Ishikawa (cell line): ENCODE measurements at regions not wholly inside any gene's neighbourhood (a gene's known extent, or its start where the extent isn't known, plus 50 kb on each side); places are given as distances from the start of the nearest gene placed in this dataset.

Experiments used
- CEBPB ChIP-seq: IDR thresholded peaks from 2 replicates; pipeline ENCODE4 v1.6.1; 2012
- CREB1 ChIP-seq: IDR thresholded peaks from 2 replicates; pipeline ENCODE4 v1.6.1; 2012; ENCODE audit warnings: low read depth
- EGR1 ChIP-seq: IDR thresholded peaks from 2 replicates; pipeline ENCODE4 v1.6.1; 2012
- EP300 ChIP-seq: IDR thresholded peaks from 2 replicates; pipeline ENCODE4 v1.6.1; 2012; ENCODE audit warnings: borderline replicate concordance
- FOXM1 ChIP-seq: IDR thresholded peaks from 2 replicates; pipeline ENCODE4 v1.6.1; 2012; ENCODE audit warnings: low read depth, borderline replicate concordance
- MAX ChIP-seq: IDR thresholded peaks from 2 replicates; pipeline ENCODE4 v1.6.1; 2012
- NFIC ChIP-seq: IDR thresholded peaks from 2 replicates; pipeline ENCODE4 v1.6.1; 2012
- RAD21 ChIP-seq: IDR thresholded peaks from 2 replicates; pipeline ENCODE4 v1.6.1; 2012; ENCODE audit warnings: low read depth
- TAF1 ChIP-seq: IDR thresholded peaks from 2 replicates; pipeline ENCODE4 v1.6.1; 2012; ENCODE audit warnings: low read depth, mild to moderate bottlenecking
- TCF12 ChIP-seq: IDR thresholded peaks from 2 replicates; pipeline ENCODE4 v1.6.1; 2012; ENCODE audit warnings: low read depth
- TEAD4 ChIP-seq: IDR thresholded peaks from 2 replicates; pipeline ENCODE4 v1.6.1; 2012
- YY1 ChIP-seq: IDR thresholded peaks from 2 replicates; pipeline ENCODE4 v1.6.1; 2012; ENCODE audit warnings: low read depth
- ZBTB7A ChIP-seq: IDR thresholded peaks from 2 replicates; pipeline ENCODE4 v1.6.1; 2012; ENCODE audit warnings: low read depth
- TF ChIP-seq, protein P1 (sequence below): IDR thresholded peaks from 2 replicates; pipeline ENCODE4 v1.6.1; 2012
- TF ChIP-seq, protein P2 (sequence below): IDR thresholded peaks from 2 replicates; pipeline ENCODE4 v1.6.1; 2012; ENCODE audit warnings: low read depth, mild to moderate bottlenecking

- no peak for TF ChIP-seq CEBPB
- no peak for TF ChIP-seq RAD21
- no peak for TF ChIP-seq MAX
- no peak for TF ChIP-seq FOXM1
Observed at GRCh38 chr2:211258646-211259335, 702.4 kb downstream of the CPS1 start.

DNA sequence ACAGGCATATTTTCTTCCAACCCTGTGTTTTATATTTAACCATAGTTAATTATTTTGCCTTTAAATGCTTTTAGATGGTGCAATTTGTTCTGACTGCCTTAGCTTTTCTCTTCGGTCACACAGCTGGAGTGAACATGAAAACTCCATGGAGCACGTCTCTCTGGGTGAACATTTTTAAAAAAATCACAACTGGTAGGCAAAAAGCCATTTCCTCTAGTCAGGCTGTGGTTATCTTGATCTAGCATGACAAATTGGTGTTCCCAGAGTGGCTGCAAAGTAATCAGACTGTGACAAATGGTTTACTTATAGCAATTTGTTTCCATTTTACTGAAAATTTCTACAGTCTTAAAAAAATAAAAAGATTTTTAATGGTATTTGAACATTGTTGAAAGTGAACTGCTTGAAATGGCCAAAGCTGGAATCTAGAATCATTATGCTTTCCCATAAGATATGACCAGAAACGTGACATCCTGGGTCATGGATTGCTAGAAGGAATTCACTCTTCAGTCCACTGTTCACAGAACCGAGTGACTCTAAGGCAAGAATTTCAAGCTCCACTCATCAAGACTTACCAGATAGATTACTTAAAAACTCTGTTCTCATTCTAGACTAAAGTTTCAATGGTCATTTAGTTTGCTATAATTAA lies 703.6 kb downstream of the CPS1 start:
- TF ChIP-seq ZBTB7A, result no peak
- no peak for TF ChIP-seq TEAD4
- TF ChIP-seq RAD21, result no peak
- TF ChIP-seq MAX, result no peak
- TF ChIP-seq, protein P1, sequence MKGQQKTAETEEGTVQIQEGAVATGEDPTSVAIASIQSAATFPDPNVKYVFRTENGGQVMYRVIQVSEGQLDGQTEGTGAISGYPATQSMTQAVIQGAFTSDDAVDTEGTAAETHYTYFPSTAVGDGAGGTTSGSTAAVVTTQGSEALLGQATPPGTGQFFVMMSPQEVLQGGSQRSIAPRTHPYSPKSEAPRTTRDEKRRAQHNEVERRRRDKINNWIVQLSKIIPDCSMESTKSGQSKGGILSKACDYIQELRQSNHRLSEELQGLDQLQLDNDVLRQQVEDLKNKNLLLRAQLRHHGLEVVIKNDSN, result no peak
- no peak for TF ChIP-seq CEBPB
- TF ChIP-seq CREB1, result no peak
- no peak for TF ChIP-seq FOXM1
- no peak for TF ChIP-seq EGR1
- TF ChIP-seq, protein P2, sequence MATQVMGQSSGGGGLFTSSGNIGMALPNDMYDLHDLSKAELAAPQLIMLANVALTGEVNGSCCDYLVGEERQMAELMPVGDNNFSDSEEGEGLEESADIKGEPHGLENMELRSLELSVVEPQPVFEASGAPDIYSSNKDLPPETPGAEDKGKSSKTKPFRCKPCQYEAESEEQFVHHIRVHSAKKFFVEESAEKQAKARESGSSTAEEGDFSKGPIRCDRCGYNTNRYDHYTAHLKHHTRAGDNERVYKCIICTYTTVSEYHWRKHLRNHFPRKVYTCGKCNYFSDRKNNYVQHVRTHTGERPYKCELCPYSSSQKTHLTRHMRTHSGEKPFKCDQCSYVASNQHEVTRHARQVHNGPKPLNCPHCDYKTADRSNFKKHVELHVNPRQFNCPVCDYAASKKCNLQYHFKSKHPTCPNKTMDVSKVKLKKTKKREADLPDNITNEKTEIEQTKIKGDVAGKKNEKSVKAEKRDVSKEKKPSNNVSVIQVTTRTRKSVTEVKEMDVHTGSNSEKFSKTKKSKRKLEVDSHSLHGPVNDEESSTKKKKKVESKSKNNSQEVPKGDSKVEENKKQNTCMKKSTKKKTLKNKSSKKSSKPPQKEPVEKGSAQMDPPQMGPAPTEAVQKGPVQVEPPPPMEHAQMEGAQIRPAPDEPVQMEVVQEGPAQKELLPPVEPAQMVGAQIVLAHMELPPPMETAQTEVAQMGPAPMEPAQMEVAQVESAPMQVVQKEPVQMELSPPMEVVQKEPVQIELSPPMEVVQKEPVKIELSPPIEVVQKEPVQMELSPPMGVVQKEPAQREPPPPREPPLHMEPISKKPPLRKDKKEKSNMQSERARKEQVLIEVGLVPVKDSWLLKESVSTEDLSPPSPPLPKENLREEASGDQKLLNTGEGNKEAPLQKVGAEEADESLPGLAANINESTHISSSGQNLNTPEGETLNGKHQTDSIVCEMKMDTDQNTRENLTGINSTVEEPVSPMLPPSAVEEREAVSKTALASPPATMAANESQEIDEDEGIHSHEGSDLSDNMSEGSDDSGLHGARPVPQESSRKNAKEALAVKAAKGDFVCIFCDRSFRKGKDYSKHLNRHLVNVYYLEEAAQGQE, result no peak
- TF ChIP-seq EP300, result no peak
- no peak for TF ChIP-seq TAF1
- TF ChIP-seq NFIC, result no peak
- no peak for TF ChIP-seq TCF12
- TF ChIP-seq YY1, result no peak

GRCh38 chr2:211270257-211270656 lies 713.9 kb downstream of the CPS1 start:
- TF ChIP-seq NFIC (no peak), TAF1 (no peak)
- TF ChIP-seq, protein P1, result no peak

GRCh38 chr2:211281430-211282073 lies 725.2 kb downstream of the CPS1 start:
- TF ChIP-seq RAD21 (no peak), FOXM1 (no peak), CREB1 (no peak), EP300 (no peak), TAF1 (no peak), ZBTB7A (no peak), TEAD4 (no peak), TCF12 (no peak)
- TF ChIP-seq, protein P2, result no peak

GRCh38 chr2:211302676-211303075 lies 746.3 kb downstream of the CPS1 start:
- no peak for TF ChIP-seq TEAD4
- TF ChIP-seq RAD21, result no peak
- TF ChIP-seq NFIC, result no peak
- no peak for TF ChIP-seq MAX
- no peak for TF ChIP-seq TCF12
- TF ChIP-seq FOXM1, result no peak
- no peak for TF ChIP-seq EP300
- TF ChIP-seq, protein P2, result no peak
- TF ChIP-seq EGR1, result no peak
- no peak for TF ChIP-seq ZBTB7A
- TF ChIP-seq YY1, result no peak
- TF ChIP-seq CREB1, result no peak
- no peak for TF ChIP-seq TAF1
- TF ChIP-seq CEBPB, result no peak
- TF ChIP-seq, protein P1, result no peak
